IPS-18a (cell line): ENCODE measurements at regions not wholly inside any gene's neighbourhood (a gene's known extent, or its start where the extent isn't known, plus 50 kb on each side); places are given as distances from the start of the nearest gene placed in this dataset.

Experiments
- H3K27ac ChIP-seq: one replicate; pipeline ENCODE4 v1.5.1; 2013; ENCODE audit warnings: low read length
- H3K27me3 ChIP-seq: one replicate; pipeline ENCODE4 v1.6.1; 2013; ENCODE audit warnings: mild to moderate bottlenecking, low read length; ENCODE audit not compliant: control insufficient read depth, insufficient read depth
- H3K36me3 ChIP-seq: one replicate; pipeline ENCODE4 v1.6.1; 2013; ENCODE audit warnings: low read depth, low read length; ENCODE audit not compliant: control insufficient read depth
- H3K4me1 ChIP-seq: one replicate; pipeline ENCODE4 v1.6.1; 2013; ENCODE audit warnings: low read depth, low read length; ENCODE audit not compliant: control insufficient read depth
- H3K4me3 ChIP-seq: one replicate; pipeline ENCODE4 v1.5.1; 2013; ENCODE audit warnings: low read length
- H3K9ac ChIP-seq: one replicate; pipeline ENCODE4 v1.6.1; 2013; ENCODE audit warnings: mild to moderate bottlenecking, low read length, moderate library complexity
- H3K9me3 ChIP-seq: one replicate; pipeline ENCODE4 v1.6.1; 2013; ENCODE audit warnings: low read depth, low read length; ENCODE audit not compliant: control insufficient read depth

- Histone ChIP-seq H3K9me3 (no peaks in the 10 kb centered on the region), H3K4me1 (no peaks in the 10 kb centered on the region), H3K27ac (no peak overlapping the region), H3K9ac (no peak overlapping the region), H3K36me3 (no peaks in the 10 kb centered on the region), H3K4me3 (no peak overlapping the region), H3K27me3 (no peaks in the 10 kb centered on the region)
These were observed 51.0 kb upstream of the CHCHD3 start for GRCh38 chr7:133132906-133133305.

GRCh38 chr7:133134810-133135209 is 52.9 kb upstream of the CHCHD3 start:
- Histone ChIP-seq H3K4me3 (no peak overlapping the region), H3K9me3 (no peaks in the 10 kb centered on the region), H3K36me3 (no peaks in the 10 kb centered on the region), H3K27me3 (no peaks in the 10 kb centered on the region), H3K4me1 (no peaks in the 10 kb centered on the region), H3K9ac (no peak overlapping the region), H3K27ac (no peak overlapping the region)

- Histone ChIP-seq H3K9me3 (no peaks in the 10 kb centered on the region), H3K4me3 (no peak overlapping the region), H3K36me3 (no peaks in the 10 kb centered on the region), H3K4me1 (no peaks in the 10 kb centered on the region), H3K27ac (no peak overlapping the region), H3K27me3 (no peaks in the 10 kb centered on the region), H3K9ac (no peak overlapping the region)
These were observed 53.6 kb upstream of the CHCHD3 start for GRCh38 chr7:133135451-133135850.

- Histone ChIP-seq H3K4me1 (no peaks in the 10 kb centered on the region), H3K27me3 (no peaks in the 10 kb centered on the region), H3K4me3 (no peak overlapping the region), H3K27ac (no peak overlapping the region), H3K9me3 (no peaks in the 10 kb centered on the region), H3K36me3 (no peaks in the 10 kb centered on the region), H3K9ac (no peak overlapping the region)
These were observed 57.5 kb upstream of the CHCHD3 start for GRCh38 chr7:133139350-133139749.

- no peaks in the 10 kb centered on the region for H3K36me3 ChIP-seq
- H3K9me3 ChIP-seq = no peaks in the 10 kb centered on the region
- no peaks in the 10 kb centered on the region for H3K4me1 ChIP-seq
- H3K27ac ChIP-seq = no peak overlapping the region
- no peak overlapping the region for H3K4me3 ChIP-seq
- H3K27me3 ChIP-seq = no peaks in the 10 kb centered on the region
- no peak overlapping the region for H3K9ac ChIP-seq
These were observed 57.9 kb upstream of the CHCHD3 start for GRCh38 chr7:133139801-133140200.

- Histone ChIP-seq H3K4me1 (no peaks in the 10 kb centered on the region), H3K9ac (no peak overlapping the region), H3K27me3 (no peaks in the 10 kb centered on the region), H3K27ac (no peak overlapping the region), H3K9me3 (no peaks in the 10 kb centered on the region), H3K4me3 (no peak overlapping the region), H3K36me3 (no peaks in the 10 kb centered on the region)
These were observed 59.2 kb upstream of the CHCHD3 start for GRCh38 chr7:133140994-133141595.

- no peak overlapping the region for H3K9ac ChIP-seq
- no peaks in the 10 kb centered on the region for H3K36me3 ChIP-seq
- H3K27ac ChIP-seq = no peak overlapping the region
- no peaks in the 10 kb centered on the region for H3K4me1 ChIP-seq
- no peak overlapping the region for H3K4me3 ChIP-seq
- H3K27me3 ChIP-seq = no peaks in the 10 kb centered on the region
- H3K9me3 ChIP-seq = no peaks in the 10 kb centered on the region
These were observed 68.9 kb upstream of the CHCHD3 start for GRCh38 chr7:133150760-133151159.

GRCh38 chr7:133152875-133153274 is 71.0 kb upstream of the CHCHD3 start:
- no peaks in the 10 kb centered on the region for H3K36me3 ChIP-seq
- no peaks in the 10 kb centered on the region for H3K4me1 ChIP-seq
- H3K9me3 ChIP-seq = no peaks in the 10 kb centered on the region
- H3K9ac ChIP-seq = no peak overlapping the region
- no peak overlapping the region for H3K4me3 ChIP-seq
- H3K27me3 ChIP-seq = no peaks in the 10 kb centered on the region
- H3K27ac ChIP-seq = no peak overlapping the region

- Histone ChIP-seq H3K27me3 (no peaks in the 10 kb centered on the region), H3K4me1 (no peaks in the 10 kb centered on the region), H3K9me3 (no peaks in the 10 kb centered on the region), H3K4me3 (no peak overlapping the region), H3K9ac (no peak overlapping the region), H3K27ac (no peak overlapping the region), H3K36me3 (no peaks in the 10 kb centered on the region)
These were observed 73.3 kb upstream of the CHCHD3 start for GRCh38 chr7:133155146-133155545.

- Histone ChIP-seq H3K27me3 (no peaks in the 10 kb centered on the region), H3K9ac (no peak overlapping the region), H3K4me1 (no peaks in the 10 kb centered on the region), H3K27ac (no peak overlapping the region), H3K36me3 (no peaks in the 10 kb centered on the region), H3K4me3 (no peak overlapping the region), H3K9me3 (no peaks in the 10 kb centered on the region)
These were observed 73.8 kb upstream of the CHCHD3 start for GRCh38 chr7:133155642-133156041.

- Histone ChIP-seq H3K9ac (no peak overlapping the region), H3K27ac (no peak overlapping the region), H3K27me3 (no peaks in the 10 kb centered on the region), H3K4me1 (no peaks in the 10 kb centered on the region), H3K36me3 (no peaks in the 10 kb centered on the region), H3K9me3 (no peaks in the 10 kb centered on the region), H3K4me3 (no peak overlapping the region)
These were observed 75.2 kb upstream of the CHCHD3 start for GRCh38 chr7:133157045-133157444.

- H3K36me3 ChIP-seq = no peaks in the 10 kb centered on the region
- H3K27me3 ChIP-seq = no peaks in the 10 kb centered on the region
- H3K9ac ChIP-seq = no peak overlapping the region
- no peak overlapping the region for H3K4me3 ChIP-seq
- H3K9me3 ChIP-seq = no peaks in the 10 kb centered on the region
- no peak overlapping the region for H3K27ac ChIP-seq
- no peaks in the 10 kb centered on the region for H3K4me1 ChIP-seq
These were observed 82.6 kb upstream of the CHCHD3 start for GRCh38 chr7:133164498-133164897.
